Right cardiac atrium (tissue), 5 donors: ENCODE measurements at regions not wholly inside any gene's neighbourhood (a gene's known extent, or its start where the extent isn't known, plus 50 kb on each side); places are given as distances from the start of the nearest gene placed in this dataset.

Source experiments
- ATAC-seq, 2 donors: fragments of 200-7000 bp; cut with Tn5 transposase; one replicate each; pipeline versions ENCODE4 v1.8.0 to v1.9.1; 2020; ENCODE audit warnings: moderate library complexity in 2 of 2, mild to moderate bottlenecking in 1 of 2
- DNase-seq, 3 donors: peaks; one replicate each; pipeline ENCODE4 v3.0.0-alpha.2; 2020
- H3K27ac ChIP-seq: one replicate; pipeline ENCODE4 v1.5.1; 2013; ENCODE audit warnings: mild to moderate bottlenecking, low read length, control low read depth, moderate library complexity
- H3K27me3 ChIP-seq: one replicate; pipeline ENCODE4 v1.6.1; 2013; ENCODE audit not compliant: control insufficient read depth, insufficient read depth
- H3K4me1 ChIP-seq: one replicate; pipeline ENCODE4 v1.6.1; 2013; ENCODE audit warnings: low read length; ENCODE audit not compliant: control insufficient read depth, insufficient read depth
- H3K4me3 ChIP-seq: one replicate; pipeline ENCODE4 v1.5.1; 2013; ENCODE audit warnings: low read length, control low read depth
- H3K9me3 ChIP-seq: one replicate; pipeline ENCODE4 v1.6.1; 2013; ENCODE audit warnings: low read length; ENCODE audit not compliant: control insufficient read depth
- WGBS: extraction: QIAGEN DNeasy Blood & Tissue Kit; methylation state at CpG from one replicate; pipeline ENCODE4 v1.1.7; 2013; 5-methylcytosine and 5-hydroxymethylcytosine counted together
- intact Hi-C, 4 donors: fragments of 100-400 bp; cut with DNase I; formaldehyde crosslinking; loops; one replicate each; pipeline versions ENCODE4 v1.11.0 to v1.14.0; 2022 to 2023
- donor health status: healthy with polysubstance abuse.
- donor health status: DM: no; HTN: yes; CAD: no.
- donor health status: DM: no; HTN: no; CAD: no.
- donor health status: DM: no; HTN: yes; CAD: no; lungs with severe emphysema.
- donor health status: DM: yes; HTN: yes; CAD: no.

DNA sequence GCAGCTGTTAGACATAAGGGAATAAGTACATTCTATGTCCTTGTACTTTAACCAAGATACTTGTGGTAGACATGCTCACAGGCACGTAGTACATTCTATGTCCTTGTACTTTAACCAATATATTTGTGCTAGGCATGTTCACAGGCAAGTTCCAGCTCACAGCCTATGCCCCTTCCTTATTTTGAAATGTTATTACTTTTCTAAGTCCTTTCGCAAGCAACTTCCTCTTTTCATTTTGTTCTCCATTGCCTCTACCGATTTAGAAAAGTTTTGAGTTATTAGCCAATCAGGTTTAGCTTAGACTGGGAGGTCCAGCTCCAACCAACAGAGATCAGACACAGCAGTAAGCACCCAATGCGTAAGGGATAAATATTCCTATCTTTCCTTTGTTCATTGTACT, 60.1 kb upstream of the NUDT7 start:
- intact Hi-C loops: loop anchor here in 3 of 4 donors (5.0 to 10.0 kb wide), 4 partner anchors 65 to 427 kb away; no protein-coding TSS in a partner anchor
- H3K4me3 ChIP-seq: no peak overlapping the region
- H3K9me3 ChIP-seq: no peaks in the 10 kb centered on the region
- H3K4me1 ChIP-seq: no peaks in the 10 kb centered on the region
- ATAC-seq (no peak), DNase-seq (no peak)
- no peak overlapping the region for H3K27ac ChIP-seq
- H3K27me3 ChIP-seq: no peaks in the 10 kb centered on the region
- WGBS: 87% methylated on average over 4 of the region's 4 CpGs

DNA sequence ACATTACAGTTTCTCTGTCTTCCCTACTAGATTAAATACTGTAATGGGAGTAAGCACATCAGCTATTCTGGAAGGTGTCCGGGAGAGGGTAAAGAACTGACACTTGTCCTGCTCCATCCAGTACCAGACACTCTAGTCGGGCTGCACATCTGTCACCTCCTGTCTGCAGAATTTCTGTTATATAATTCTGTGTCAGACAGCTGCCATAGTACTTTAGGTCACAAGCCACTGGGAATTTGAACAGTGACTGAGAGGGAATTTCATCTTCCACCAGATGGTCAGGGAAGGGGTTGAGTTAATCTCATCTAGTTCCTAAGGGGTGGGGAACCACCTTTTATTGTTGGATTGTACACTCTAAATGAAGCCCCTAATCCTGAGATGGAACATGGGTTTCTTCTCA, 58.6 kb upstream of the NUDT7 start:
- no peak overlapping the region for H3K4me3 ChIP-seq
- H3K9me3 ChIP-seq: no peaks in the 10 kb centered on the region
- no peak overlapping the region for H3K27ac ChIP-seq
- WGBS: 79% methylated on average over 2 of the region's 2 CpGs
- ATAC-seq: peak in 1 of 2 donors; percentile 47
- intact Hi-C loops: loop anchor here in 3 of 4 donors (5.0 to 10.0 kb wide), 4 partner anchors 66 to 429 kb away; no protein-coding TSS in a partner anchor
- no peaks in the 10 kb centered on the region for H3K4me1 ChIP-seq
- no peak for DNase-seq
- no peaks in the 10 kb centered on the region for H3K27me3 ChIP-seq

DNA sequence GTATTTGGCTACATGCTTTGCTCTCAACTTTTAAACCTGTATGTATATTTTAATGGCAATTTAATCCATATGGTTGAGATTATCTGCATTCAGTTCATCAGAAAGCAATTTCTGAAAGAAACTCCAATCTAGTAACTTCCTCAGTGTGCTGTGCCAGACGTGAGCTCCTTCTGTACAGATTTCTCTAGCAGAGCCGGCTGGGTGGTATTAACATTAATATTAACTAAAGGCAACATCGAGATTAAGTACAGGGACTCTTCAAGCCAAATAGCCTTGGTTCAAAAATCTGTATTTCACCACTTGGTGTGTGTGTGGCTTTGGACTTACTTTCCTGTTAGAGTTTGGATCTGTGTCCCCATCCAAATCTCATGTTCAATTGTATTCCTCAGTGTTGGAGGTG, 55.5 kb upstream of the NUDT7 start:
- Histone ChIP-seq H3K4me1 (no peaks in the 10 kb centered on the region), H3K4me3 (no peak overlapping the region), H3K27ac (no peak overlapping the region), H3K9me3 (no peaks in the 10 kb centered on the region), H3K27me3 (no peaks in the 10 kb centered on the region)
- DNase-seq (no peak), ATAC-seq (no peak)
- WGBS: 76% methylated on average over 3 of the region's 3 CpGs
- intact Hi-C loops: loop anchor here in 2 of 4 donors (10.0 kb wide), 2 partner anchors 422 to 432 kb away; no protein-coding TSS in a partner anchor

DNA sequence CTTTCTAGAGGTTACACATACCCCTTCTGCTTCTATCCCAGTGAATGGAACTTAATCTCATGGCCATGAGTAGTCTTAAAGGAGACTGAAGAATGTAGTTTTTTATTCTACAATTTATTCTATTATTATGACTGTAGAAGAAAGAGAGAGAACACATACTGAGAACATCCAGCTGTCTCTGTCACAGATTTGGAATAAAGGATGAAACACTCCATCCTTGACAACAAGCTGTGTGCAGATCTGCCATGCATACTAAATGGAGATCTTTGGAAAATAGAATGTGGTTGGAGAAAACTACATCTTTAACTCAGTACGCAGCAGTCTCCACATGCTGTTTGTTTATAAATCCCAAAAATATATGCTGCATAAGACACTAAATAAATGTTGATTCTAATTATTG, 54.1 kb upstream of the NUDT7 start:
- Histone ChIP-seq H3K9me3 (no peaks in the 10 kb centered on the region), H3K4me1 (no peaks in the 10 kb centered on the region), H3K27ac (no peak overlapping the region), H3K4me3 (no peak overlapping the region), H3K27me3 (no peaks in the 10 kb centered on the region)
- intact Hi-C loops: loop anchor here in 2 of 4 donors (10.0 kb wide), 2 partner anchors 423 to 433 kb away; no protein-coding TSS in a partner anchor
- ATAC-seq (no peak), DNase-seq (no peak)
- WGBS: 75% methylated on average over 1 of the region's 1 CpG

DNA sequence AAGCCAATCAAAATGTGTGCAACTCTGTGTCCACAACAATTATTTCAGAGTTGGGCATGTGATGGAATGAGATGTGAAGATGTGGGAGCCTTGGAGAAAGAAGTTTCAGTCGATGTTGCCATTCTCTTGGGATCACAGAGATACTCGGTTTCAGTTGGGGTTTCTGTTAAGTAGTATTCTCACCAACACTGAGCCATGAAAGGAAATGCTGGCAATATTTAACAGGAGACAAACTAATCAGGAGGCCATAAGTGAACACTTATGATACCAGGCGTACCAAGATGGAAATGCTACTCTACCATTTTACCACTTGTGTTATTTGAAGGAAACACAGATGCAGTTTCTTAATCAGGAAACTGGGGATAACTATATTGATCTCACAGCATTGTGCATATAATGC, 53.3 kb upstream of the NUDT7 start:
- intact Hi-C loops: loop anchor here in 2 of 4 donors (10.0 kb wide), 2 partner anchors 424 to 434 kb away; no protein-coding TSS in a partner anchor
- Histone ChIP-seq H3K27me3 (no peaks in the 10 kb centered on the region), H3K27ac (no peak overlapping the region), H3K4me3 (no peak overlapping the region), H3K4me1 (no peaks in the 10 kb centered on the region), H3K9me3 (no peaks in the 10 kb centered on the region)
- ATAC-seq: no peak
- WGBS: 50% methylated on average over 3 of the region's 3 CpGs
- DNase-seq: no peak
